GM21367 (cell line): ENCODE measurements at regions not wholly inside any gene's neighbourhood (a gene's known extent, or its start where the extent isn't known, plus 50 kb on each side); places are given as distances from the start of the nearest gene placed in this dataset.
"Not testable (repeated sequence)": the region's sequence is repeated elsewhere in the genome, so short reads cannot be mapped to it uniquely, and the experiment has no call there.

Experiments
- ATAC-seq: cut with Tn5 transposase; IDR thresholded peaks from one replicate; pipeline ENCODE4 v1.9.1; 2021; ENCODE audit not compliant: unreplicated experiment

DNA sequence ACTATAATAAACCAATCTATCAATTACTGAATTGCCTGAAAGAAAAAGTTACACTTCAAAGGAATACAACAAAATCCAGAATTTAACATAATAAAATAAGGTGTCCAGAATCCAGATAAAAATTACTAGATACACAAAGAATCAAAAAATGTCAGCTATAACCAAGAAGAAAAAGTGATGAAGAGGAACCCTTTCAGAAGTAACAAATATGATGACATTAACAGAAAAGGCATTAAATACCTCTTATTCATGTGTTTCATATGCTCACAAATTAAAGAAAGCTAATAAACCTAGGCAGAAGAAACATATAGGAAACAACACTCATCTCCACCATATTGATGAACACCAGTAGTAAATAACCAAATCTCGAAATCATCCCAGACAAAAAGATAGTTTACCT lies 722.8 kb downstream of the ADCYAP1 start:
- ATAC-seq: no peak

GRCh38 chr18:1648712-1649111 lies 744.0 kb downstream of the ADCYAP1 start:
- no peak for ATAC-seq

DNA sequence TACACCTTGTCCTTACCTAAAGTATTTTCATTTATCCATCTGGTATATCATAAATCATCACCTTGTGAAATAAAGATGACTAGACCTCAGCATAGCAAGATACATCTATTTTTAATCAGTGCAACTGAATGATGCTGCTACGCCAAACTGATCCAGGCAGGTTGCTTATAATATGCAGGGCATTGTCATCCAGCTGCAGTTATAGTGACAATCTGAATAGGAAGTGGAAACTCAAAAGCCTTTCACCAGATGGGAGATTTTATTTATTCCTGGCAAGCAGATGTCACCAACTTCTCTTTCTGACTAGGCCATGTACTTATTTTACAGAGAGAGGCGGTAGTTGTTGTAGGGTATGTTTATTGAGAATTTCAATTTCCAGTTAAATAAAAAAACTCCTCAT lies 747.3 kb downstream of the ADCYAP1 start:
- ATAC-seq: no peak

DNA sequence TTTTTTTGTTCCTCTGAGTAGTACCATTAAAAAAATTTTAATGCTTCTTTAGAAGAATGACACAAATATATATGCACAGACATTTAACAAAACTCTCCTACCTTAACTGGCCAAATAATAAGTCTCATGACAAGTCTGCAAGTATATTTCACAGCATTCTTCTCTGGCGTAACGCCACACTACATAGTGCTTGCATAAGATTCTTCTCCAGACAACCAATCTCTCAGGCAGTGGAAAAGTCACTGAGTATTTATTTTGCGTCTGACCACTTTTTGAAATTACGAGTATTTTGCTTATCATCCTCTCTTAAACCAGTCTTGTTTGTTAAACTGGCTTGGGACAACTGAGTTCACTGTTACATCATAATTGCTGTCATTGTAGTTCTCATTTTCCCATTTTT lies 749.2 kb downstream of the ADCYAP1 start:
- ATAC-seq: no peak

DNA sequence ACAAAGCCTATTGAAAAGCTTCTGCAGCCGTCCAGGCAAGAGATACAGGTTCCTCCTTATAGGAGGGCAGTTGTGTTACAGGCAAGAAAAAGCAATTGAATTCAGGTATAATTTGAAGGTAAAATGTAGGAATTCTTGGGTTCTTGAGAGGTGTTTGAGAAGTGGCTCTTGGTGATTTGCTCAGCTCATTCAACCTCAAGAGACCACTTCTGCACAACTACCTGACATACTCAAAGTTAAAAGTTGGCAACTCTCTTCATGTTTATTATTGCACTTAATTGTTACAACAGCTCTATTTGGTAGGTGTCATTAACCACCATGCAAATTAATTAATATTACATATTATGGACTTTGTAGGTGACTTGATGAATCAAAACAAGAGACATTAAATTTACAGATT lies 753.2 kb downstream of the ADCYAP1 start:
- no peak for ATAC-seq

DNA sequence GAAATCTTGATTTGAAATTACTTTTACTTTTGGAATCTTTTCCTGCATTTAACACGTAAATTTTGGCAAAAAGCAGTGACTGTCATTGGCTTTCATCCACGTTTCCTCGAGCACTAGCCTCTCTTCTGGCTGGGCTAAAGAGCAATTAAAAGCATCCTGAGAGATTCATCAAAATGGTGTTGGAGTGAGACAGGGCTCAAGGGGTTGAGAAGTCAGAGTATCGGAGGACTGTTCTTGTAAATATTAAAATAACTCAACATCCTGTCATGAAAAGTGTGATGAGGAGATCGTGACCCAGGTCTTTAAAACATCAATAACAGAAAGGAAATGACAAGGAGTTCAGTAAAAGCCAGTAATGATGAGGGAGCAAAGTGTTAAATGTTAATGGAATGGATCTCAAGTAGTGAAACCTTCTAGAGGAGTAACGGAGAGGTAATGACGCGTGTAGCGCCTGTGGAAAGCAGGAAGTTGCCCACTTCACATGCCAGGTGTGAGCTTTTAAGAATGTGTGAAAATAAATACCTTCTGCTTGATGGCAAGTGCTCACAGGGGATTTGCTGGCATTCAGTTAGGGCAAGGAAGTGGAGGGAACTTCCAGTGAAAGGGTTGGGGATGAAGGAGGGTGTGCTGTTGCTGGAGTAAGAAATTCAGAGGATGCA lies 754.4 kb downstream of the ADCYAP1 start:
- ATAC-seq: no peak

GRCh38 chr18:1663879-1664705 lies 759.4 kb downstream of the ADCYAP1 start:
- peak; percentile 73 for ATAC-seq

- ATAC-seq: no peak
Observed at GRCh38 chr18:1665079-1665478, 760.4 kb downstream of the ADCYAP1 start.

DNA sequence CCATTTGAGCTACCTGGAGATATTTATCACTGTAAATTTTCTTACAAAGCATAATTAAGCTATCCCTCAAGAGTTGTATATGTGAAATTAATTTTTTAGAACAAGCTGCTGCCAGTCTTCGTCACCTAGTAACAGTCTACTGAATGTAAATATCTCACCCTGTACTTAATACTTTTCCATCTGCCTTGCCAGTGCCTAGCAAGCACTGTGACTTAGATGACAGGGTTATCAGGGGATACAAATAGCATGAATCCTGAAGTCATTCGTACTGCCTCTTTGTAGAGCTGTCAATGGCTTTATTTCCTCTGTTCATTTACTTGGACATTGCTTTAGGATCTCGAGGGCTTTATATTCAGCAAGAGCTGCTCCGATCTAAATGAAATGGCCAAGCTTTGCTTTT lies 763.6 kb downstream of the ADCYAP1 start:
- ATAC-seq: no peak

DNA sequence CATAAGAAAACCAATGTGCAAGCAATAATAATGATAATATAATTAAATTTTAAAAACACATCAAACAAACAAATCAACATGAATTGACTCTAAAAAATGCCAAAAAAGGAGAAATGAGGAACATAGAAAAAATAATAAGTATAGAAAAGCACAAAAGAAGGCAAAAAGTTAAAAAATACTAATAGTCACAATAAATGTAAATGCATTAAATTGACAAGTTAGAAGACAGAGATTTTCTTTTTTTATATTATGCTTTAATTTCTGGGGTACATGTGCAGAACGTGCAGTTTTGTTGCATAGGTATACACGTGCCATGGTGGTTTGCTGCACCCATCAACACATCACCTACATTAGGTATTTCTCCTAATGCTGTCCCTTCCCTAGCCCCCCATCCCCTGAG lies 767.0 kb downstream of the ADCYAP1 start:
- ATAC-seq: not testable (repeated sequence)

GRCh38 chr18:1676387-1676786 lies 771.7 kb downstream of the ADCYAP1 start:
- no peak for ATAC-seq

GRCh38 chr18:1680108-1680507 lies 775.4 kb downstream of the ADCYAP1 start:
- ATAC-seq: no peak

DNA sequence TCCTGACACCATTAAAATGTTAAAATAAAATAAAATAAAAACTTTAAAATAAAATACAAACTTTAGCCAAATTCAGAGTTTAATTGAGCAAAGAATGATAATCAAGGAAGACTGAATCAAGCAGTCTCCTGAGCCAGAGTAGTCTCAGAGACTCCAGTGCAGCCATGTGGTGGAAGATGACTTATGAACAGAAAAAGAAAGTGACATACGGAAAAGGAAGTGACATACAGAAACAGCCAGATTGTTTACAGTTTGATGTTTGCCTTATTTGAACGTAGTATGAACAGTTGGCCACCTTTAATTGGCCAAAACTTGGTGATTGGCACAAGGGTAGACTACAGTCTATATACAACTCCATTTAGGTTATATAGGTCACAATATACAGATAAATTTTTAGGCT lies 787.2 kb downstream of the ADCYAP1 start:
- no peak for ATAC-seq

- ATAC-seq: no peak
Observed at GRCh38 chr18:1708006-1708405, 803.3 kb downstream of the ADCYAP1 start.

GRCh38 chr18:1710114-1710513 lies 805.4 kb downstream of the ADCYAP1 start:
- no peak for ATAC-seq

GRCh38 chr18:1732143-1732542 lies 827.5 kb downstream of the ADCYAP1 start:
- ATAC-seq: no peak

DNA sequence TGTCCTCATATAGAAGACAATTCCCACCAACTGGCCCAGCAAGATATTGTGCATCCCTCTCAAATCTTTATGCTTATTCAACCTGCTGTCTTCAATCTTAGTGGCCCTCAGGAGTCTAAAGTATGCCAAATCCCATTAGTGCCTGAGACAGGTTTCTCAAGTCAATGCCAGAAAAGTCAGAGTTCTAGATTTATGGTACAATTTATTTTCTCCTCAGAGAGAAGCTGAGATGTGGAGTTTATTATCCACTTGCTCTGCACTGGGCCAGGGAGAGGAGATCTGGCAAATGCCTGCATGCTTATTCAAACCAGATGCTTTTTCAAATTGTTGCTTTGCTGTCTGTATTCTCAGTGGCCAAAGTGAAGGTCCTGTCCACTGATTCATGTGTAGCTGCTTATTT lies 825.2 kb downstream of the METTL4 start:
- ATAC-seq: no peak

DNA sequence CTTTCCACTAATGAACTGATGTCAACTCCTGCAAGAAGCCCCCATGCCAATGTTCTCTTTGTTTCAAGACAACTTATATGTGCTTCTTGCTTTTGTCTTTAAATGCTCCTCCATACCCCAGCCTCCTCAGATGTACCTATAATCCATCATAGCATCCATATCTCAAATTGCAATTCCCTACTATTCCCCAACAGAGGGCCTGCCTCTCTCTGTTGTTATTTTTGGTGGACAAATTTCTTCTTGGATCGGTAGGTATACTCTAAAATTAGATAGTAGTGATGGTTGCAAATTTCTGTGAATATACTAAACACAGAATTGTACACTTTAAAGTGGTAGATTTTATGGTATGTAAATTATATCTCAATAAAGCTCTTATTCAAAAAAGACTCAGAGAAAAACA lies 820.1 kb downstream of the METTL4 start:
- no peak for ATAC-seq

DNA sequence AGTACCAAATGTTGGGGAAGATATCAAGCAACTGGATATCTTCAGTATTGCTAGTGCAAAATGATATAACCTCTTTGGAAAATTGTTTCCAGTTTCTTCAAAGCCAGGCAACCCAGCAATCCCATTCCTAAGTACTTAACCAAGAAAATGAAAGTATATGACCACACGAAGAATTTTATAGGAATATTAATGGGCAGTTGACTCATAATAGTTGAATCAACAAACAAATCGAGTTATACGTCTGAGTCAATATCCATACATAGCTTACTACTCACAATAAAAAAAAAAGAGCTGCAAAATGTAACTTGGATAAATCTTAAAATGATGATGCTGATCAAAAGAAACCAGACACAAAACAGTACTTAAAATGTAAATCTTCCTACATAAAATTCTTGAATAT lies 810.4 kb downstream of the METTL4 start:
- no peak for ATAC-seq

- no peak for ATAC-seq
Observed at GRCh38 chr18:1774261-1774660, 797.0 kb downstream of the METTL4 start.

GRCh38 chr18:1777843-1778242 lies 793.5 kb downstream of the METTL4 start:
- no peak for ATAC-seq

GRCh38 chr18:1778496-1779178 lies 792.7 kb downstream of the METTL4 start:
- no peak for ATAC-seq
